ENCODE measurements at regions not wholly inside any gene's neighbourhood (a gene's known extent, or its start where the extent isn't known, plus 50 kb on each side); places are given as distances from the start of the nearest gene placed in this dataset.

DNA sequence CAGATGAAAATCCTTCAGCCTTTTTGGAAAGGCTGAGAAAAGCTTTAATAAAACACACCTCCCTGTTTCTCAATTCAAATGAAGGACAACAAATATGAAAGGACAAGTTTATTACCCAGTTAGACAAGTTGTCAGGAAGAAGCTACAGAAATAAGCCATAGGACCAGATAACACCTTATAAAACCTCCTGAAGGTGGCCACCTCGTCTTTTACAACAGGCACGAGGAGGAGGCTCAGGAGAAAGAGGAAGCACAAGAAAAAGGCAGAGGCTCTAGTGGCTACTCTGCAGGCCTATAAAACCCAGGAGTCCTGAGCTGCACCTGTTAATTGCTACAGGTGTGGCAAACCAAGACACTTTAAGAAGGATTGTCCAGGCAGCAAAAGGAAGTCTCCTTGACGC lies 352.1 kb upstream of the CDH18 start:
- TF ChIP-seq, protein P1, sequence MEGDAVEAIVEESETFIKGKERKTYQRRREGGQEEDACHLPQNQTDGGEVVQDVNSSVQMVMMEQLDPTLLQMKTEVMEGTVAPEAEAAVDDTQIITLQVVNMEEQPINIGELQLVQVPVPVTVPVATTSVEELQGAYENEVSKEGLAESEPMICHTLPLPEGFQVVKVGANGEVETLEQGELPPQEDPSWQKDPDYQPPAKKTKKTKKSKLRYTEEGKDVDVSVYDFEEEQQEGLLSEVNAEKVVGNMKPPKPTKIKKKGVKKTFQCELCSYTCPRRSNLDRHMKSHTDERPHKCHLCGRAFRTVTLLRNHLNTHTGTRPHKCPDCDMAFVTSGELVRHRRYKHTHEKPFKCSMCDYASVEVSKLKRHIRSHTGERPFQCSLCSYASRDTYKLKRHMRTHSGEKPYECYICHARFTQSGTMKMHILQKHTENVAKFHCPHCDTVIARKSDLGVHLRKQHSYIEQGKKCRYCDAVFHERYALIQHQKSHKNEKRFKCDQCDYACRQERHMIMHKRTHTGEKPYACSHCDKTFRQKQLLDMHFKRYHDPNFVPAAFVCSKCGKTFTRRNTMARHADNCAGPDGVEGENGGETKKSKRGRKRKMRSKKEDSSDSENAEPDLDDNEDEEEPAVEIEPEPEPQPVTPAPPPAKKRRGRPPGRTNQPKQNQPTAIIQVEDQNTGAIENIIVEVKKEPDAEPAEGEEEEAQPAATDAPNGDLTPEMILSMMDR (IDR thresholded peaks at IDR 0.05; ENCODE audit: poor library complexity, severe bottlenecking): no peak
- Histone ChIP-seq H3K4me3 (ENCODE audit: severe bottlenecking) (no peak overlapping the region), H3K4me1 (ENCODE audit: insufficient read depth, poor library complexity, severe bottlenecking) (no peaks in the 10 kb centered on the region), H3K36me3 (ENCODE audit: low read depth) (no peaks in the 10 kb centered on the region), H3K9me3 (ENCODE audit: severe bottlenecking) (no peaks in the 10 kb centered on the region), H3K27me3 (ENCODE audit: insufficient read depth, poor library complexity, severe bottlenecking) (no peaks in the 10 kb centered on the region), H3K27ac (ENCODE audit: poor library complexity, severe bottlenecking) (no peak overlapping the region)
- ATAC-seq (ENCODE audit: low read depth) (no peak), DNase-seq (ENCODE audit: low spot score) (no peak)

DNA sequence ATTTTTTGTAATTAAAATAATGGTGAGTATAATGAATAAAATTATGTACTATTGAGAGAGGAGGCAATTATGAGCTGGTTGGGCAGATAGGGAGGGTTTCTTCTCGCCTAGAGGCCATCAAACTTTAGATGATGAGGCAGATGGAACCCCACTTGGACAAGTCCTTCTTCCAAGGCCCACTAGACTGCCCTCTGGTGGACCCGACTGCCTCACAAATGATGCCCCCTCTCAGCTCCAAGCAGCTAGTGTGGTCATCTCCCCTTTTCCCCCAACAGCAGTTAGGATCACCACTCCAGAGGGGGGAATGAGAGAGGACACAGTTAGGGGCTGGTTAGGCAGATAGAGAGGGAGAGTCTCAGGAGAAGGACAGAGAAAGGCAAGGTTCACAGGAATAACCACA lies 348.0 kb upstream of the CDH18 start:
- Histone ChIP-seq H3K9me3 (ENCODE audit: severe bottlenecking) (no peaks in the 10 kb centered on the region), H3K27ac (ENCODE audit: poor library complexity, severe bottlenecking) (no peak overlapping the region), H3K36me3 (ENCODE audit: low read depth) (no peaks in the 10 kb centered on the region), H3K4me3 (ENCODE audit: severe bottlenecking) (no peak overlapping the region), H3K27me3 (ENCODE audit: insufficient read depth, poor library complexity, severe bottlenecking) (no peaks in the 10 kb centered on the region), H3K4me1 (ENCODE audit: insufficient read depth, poor library complexity, severe bottlenecking) (no peaks in the 10 kb centered on the region)
- TF ChIP-seq, protein P1 (IDR thresholded peaks at IDR 0.05; ENCODE audit: poor library complexity, severe bottlenecking): no peak
- DNase-seq (ENCODE audit: low spot score): no peak
- ATAC-seq (ENCODE audit: low read depth): no peak

DNA sequence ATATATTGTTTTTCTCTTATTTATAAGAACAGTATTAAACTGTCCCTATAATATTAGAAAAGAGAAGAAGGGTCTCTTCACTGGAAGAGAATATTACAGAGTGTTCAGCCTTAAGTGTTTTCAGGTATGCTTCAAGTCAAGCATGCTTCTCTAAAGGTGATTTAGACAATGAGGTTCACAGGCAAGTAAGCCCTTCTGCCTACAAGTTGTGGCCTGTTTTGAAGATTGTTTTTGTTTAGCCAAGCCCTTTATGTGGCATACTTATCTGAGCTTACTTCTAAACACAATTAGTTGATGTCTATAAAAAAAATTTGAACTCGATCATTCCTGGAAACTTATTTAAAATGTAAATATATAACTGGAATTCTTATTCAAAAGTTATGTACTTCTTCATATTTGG lies 343.8 kb upstream of the CDH18 start:
- TF ChIP-seq, protein P1 (IDR thresholded peaks at IDR 0.05; ENCODE audit: poor library complexity, severe bottlenecking): no peak
- H3K4me1 ChIP-seq (ENCODE audit: insufficient read depth, poor library complexity, severe bottlenecking): no peaks in the 10 kb centered on the region
- H3K4me3 ChIP-seq (ENCODE audit: severe bottlenecking): no peak overlapping the region
- no peak for DNase-seq (ENCODE audit: low spot score)
- no peak overlapping the region for H3K27ac ChIP-seq (ENCODE audit: poor library complexity, severe bottlenecking)
- no peaks in the 10 kb centered on the region for H3K27me3 ChIP-seq (ENCODE audit: insufficient read depth, poor library complexity, severe bottlenecking)
- no peaks in the 10 kb centered on the region for H3K36me3 ChIP-seq (ENCODE audit: low read depth)
- ATAC-seq (ENCODE audit: low read depth): no peak
- no peaks in the 10 kb centered on the region for H3K9me3 ChIP-seq (ENCODE audit: severe bottlenecking)

DNA sequence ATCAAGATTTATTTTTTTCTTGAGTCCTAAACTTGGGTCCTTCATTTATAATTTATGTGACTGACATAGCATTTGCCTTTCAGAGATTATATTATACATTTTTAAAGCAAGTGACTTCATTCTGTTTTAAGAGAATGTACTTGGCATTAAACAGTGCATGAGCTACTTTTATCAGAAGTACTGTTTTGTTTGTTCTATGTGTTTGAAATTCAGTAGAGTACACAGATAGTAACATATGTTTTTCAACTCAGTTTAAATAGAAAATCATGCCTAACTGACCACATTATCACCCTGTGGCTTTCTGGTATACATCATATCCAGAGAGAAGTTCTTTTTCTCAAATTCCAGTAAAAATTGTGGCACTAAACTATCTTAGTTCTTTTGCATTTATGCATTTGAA lies 335.3 kb upstream of the CDH18 start:
- H3K4me3 ChIP-seq (ENCODE audit: severe bottlenecking): no peak overlapping the region
- TF ChIP-seq, protein P1 (IDR thresholded peaks at IDR 0.05; ENCODE audit: poor library complexity, severe bottlenecking): no peak
- ATAC-seq (ENCODE audit: low read depth) (no peak), DNase-seq (ENCODE audit: low spot score) (no peak)
- no peaks in the 10 kb centered on the region for H3K36me3 ChIP-seq (ENCODE audit: low read depth)
- H3K9me3 ChIP-seq (ENCODE audit: severe bottlenecking): no peaks in the 10 kb centered on the region
- no peaks in the 10 kb centered on the region for H3K4me1 ChIP-seq (ENCODE audit: insufficient read depth, poor library complexity, severe bottlenecking)
- H3K27ac ChIP-seq (ENCODE audit: poor library complexity, severe bottlenecking): no peak overlapping the region
- H3K27me3 ChIP-seq (ENCODE audit: insufficient read depth, poor library complexity, severe bottlenecking): no peaks in the 10 kb centered on the region

DNA sequence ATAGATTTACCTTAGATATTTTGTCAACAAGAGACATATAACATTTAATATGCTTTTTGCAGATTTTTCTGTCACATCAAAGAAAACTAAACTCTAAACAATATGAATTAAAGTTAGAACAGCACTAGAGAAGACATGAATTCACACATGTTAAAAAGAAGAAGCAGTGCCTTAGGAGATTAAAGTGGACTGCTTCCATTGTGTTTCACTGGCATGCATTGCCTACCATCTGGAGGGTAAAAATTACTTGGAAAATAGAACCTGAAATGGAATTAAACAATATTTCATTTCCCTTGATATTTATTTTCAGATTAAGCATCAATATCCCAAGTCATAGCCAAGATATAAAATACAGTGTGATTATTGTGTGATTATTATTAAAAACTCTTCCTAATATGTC lies 319.4 kb upstream of the CDH18 start:
- no peaks in the 10 kb centered on the region for H3K27me3 ChIP-seq (ENCODE audit: insufficient read depth, poor library complexity, severe bottlenecking)
- no peaks in the 10 kb centered on the region for H3K4me1 ChIP-seq (ENCODE audit: insufficient read depth, poor library complexity, severe bottlenecking)
- no peak overlapping the region for H3K4me3 ChIP-seq (ENCODE audit: severe bottlenecking)
- no peak for DNase-seq (ENCODE audit: low spot score)
- TF ChIP-seq, protein P1 (IDR thresholded peaks at IDR 0.05; ENCODE audit: poor library complexity, severe bottlenecking): no peak
- H3K36me3 ChIP-seq (ENCODE audit: low read depth): no peaks in the 10 kb centered on the region
- H3K9me3 ChIP-seq (ENCODE audit: severe bottlenecking): no peaks in the 10 kb centered on the region
- ATAC-seq (ENCODE audit: low read depth): no peak
- H3K27ac ChIP-seq (ENCODE audit: poor library complexity, severe bottlenecking): no peak overlapping the region
